ENCODE measurements at regions not wholly inside any gene's neighbourhood (a gene's known extent, or its start where the extent isn't known, plus 50 kb on each side); places are given as distances from the start of the nearest gene placed in this dataset.

- H3K9me3 ChIP-seq: no peaks in the 10 kb centered on the region
- TF ChIP-seq CTCF (IDR thresholded peaks at IDR 0.05) (no peak), POLR2A (IDR thresholded peaks at IDR 0.05) (no peak), EP300 (IDR thresholded peaks at IDR 0.05) (no peak)
- intact Hi-C loops (cut with DNase I): no loop called here
- H3K27ac ChIP-seq: no peak overlapping the region
- no peak for DNase-seq
- no peaks in the 10 kb centered on the region for H3K27me3 ChIP-seq
- H3K4me3 ChIP-seq: no peak overlapping the region
- no peaks in the 10 kb centered on the region for H3K36me3 ChIP-seq
- no peaks in the 10 kb centered on the region for H3K4me1 ChIP-seq (ENCODE audit: insufficient read depth)
Observed at GRCh38 chr13:64248371-64249065, 2832.9 kb upstream of the PCDH20 start.

GRCh38 chr13:64239372-64239771 lies 2823.7 kb upstream of the PCDH20 start:
- DNase-seq: no peak
- H3K27ac ChIP-seq: no peak overlapping the region
- no peaks in the 10 kb centered on the region for H3K27me3 ChIP-seq
- no peak for TF ChIP-seq EP300 (IDR thresholded peaks at IDR 0.05)
- TF ChIP-seq POLR2A (IDR thresholded peaks at IDR 0.05): no peak
- TF ChIP-seq CTCF (IDR thresholded peaks at IDR 0.05): no peak
- H3K4me1 ChIP-seq (ENCODE audit: insufficient read depth): no peaks in the 10 kb centered on the region
- 5 to 17% (median 7%) methylated on average over 2 of the region's 2 CpGs for WGBS, 3 donors
- no peaks in the 10 kb centered on the region for H3K36me3 ChIP-seq
- H3K4me3 ChIP-seq: no peak overlapping the region
- H3K9me3 ChIP-seq: no peaks in the 10 kb centered on the region
- intact Hi-C loops (cut with DNase I): no loop called here

- H3K36me3 ChIP-seq: no peaks in the 10 kb centered on the region
- no peaks in the 10 kb centered on the region for H3K4me1 ChIP-seq (ENCODE audit: insufficient read depth)
- intact Hi-C loops (cut with DNase I): no loop called here
- no peak overlapping the region for H3K27ac ChIP-seq
- no peak for DNase-seq
- H3K27me3 ChIP-seq: no peaks in the 10 kb centered on the region
- no peak overlapping the region for H3K4me3 ChIP-seq
- 69 to 93% (median 80%) methylated on average over 4 of the region's 4 CpGs for WGBS, 3 donors
- TF ChIP-seq CTCF (IDR thresholded peaks at IDR 0.05) (no peak), EP300 (IDR thresholded peaks at IDR 0.05) (no peak), POLR2A (IDR thresholded peaks at IDR 0.05) (no peak)
- no peaks in the 10 kb centered on the region for H3K9me3 ChIP-seq
Observed at GRCh38 chr13:64234255-64234654, 2818.6 kb upstream of the PCDH20 start.

GRCh38 chr13:64223016-64223415 lies 2807.4 kb upstream of the PCDH20 start:
- intact Hi-C loops (cut with DNase I): no loop called here
- Histone ChIP-seq H3K27me3 (no peaks in the 10 kb centered on the region), H3K27ac (no peak overlapping the region), H3K9me3 (no peaks in the 10 kb centered on the region), H3K36me3 (no peaks in the 10 kb centered on the region), H3K4me1 (ENCODE audit: insufficient read depth) (no peaks in the 10 kb centered on the region), H3K4me3 (no peak overlapping the region)
- DNase-seq: no peak
- TF ChIP-seq EP300 (IDR thresholded peaks at IDR 0.05): no peak
- no peak for TF ChIP-seq POLR2A (IDR thresholded peaks at IDR 0.05)
- TF ChIP-seq CTCF (IDR thresholded peaks at IDR 0.05): no peak
- 88 to 94% (median 90%) methylated on average over 3 of the region's 3 CpGs for WGBS, 3 donors

Measured in ovary (tissue), 7 donors.